ENCODE measurements at regions not wholly inside any gene's neighbourhood (a gene's known extent, or its start where the extent isn't known, plus 50 kb on each side); places are given as distances from the start of the nearest gene placed in this dataset.

GRCh38 chr2:101528501-101528900 lies 53.6 kb upstream of the RFX8 start:
- no peak overlapping the region for H3K4me3 ChIP-seq (ENCODE audit: control insufficient read depth, low read depth, low read length)
- DNase-seq (ENCODE audit: low read depth), result no peak
- no peak for TF ChIP-seq CTCF (IDR thresholded peaks at IDR 0.05; ENCODE audit: control insufficient read depth, insufficient read depth, low read depth, low read length, missing control alignments)

- no peak for TF ChIP-seq CTCF (IDR thresholded peaks at IDR 0.05; ENCODE audit: control insufficient read depth, insufficient read depth, low read depth, low read length, missing control alignments)
These were observed 50.0 kb upstream of the RFX8 start for GRCh38 chr2:101524806-101525430.

More at GRCh38 chr2:101524806-101525430, 50.0 kb upstream of the RFX8 start:
- DNase-seq (ENCODE audit: low read depth), result no peak
- H3K4me3 ChIP-seq (ENCODE audit: control insufficient read depth, low read depth, low read length), result no peak overlapping the region
